Neutrophil (primary cell): ENCODE measurements at regions not wholly inside any gene's neighbourhood (a gene's known extent, or its start where the extent isn't known, plus 50 kb on each side); places are given as distances from the start of the nearest gene placed in this dataset.

Source experiments
- H3K27ac ChIP-seq: fragments of 200-600 bp; sonication (generic); 2 replicates; pipeline ENCODE4 v1.5.1; 2016; ENCODE audit warnings: mild to moderate bottlenecking, moderate library complexity
- H3K27me3 ChIP-seq: fragments of 200-600 bp; sonication (generic); 2 replicates; pipeline ENCODE4 v1.6.0; 2016; ENCODE audit warnings: mild to moderate bottlenecking
- H3K36me3 ChIP-seq: fragments of 200-600 bp; sonication (generic); 2 replicates; pipeline ENCODE4 v1.5.1; 2017
- H3K4me1 ChIP-seq, 2 experiments: fragments of 200-600 bp in 1 of 2; sonication (generic) in 1 of 2; 1 replicate in 1 of 2; 2 replicates in 1 of 2; pipeline versions ENCODE4 v1.5.1 to v1.6.1; 2013 to 2016; ENCODE audit warnings: low read depth in 1 of 2, low read length in 1 of 2, mild to moderate bottlenecking in 1 of 2, moderate library complexity in 1 of 2; ENCODE audit not compliant: control insufficient read depth in 1 of 2, insufficient read depth in 1 of 2
- H3K4me3 ChIP-seq, 2 experiments: fragments of 200-600 bp in 1 of 2; sonication (generic) in 1 of 2; 1 replicate in 1 of 2; 2 replicates in 1 of 2; pipeline ENCODE4 v1.5.1; 2013 to 2016; ENCODE audit warnings: low read depth in 1 of 2, low read length in 1 of 2, mild to moderate bottlenecking in 1 of 2, moderate library complexity in 1 of 2
- H3K9me3 ChIP-seq: fragments of 200-600 bp; sonication (generic); 2 replicates; pipeline ENCODE4 v1.5.1; 2016
- CTCF ChIP-seq: fragments of 200-600 bp; sonication (generic); IDR thresholded peaks from 2 replicates; pipeline ENCODE4 v1.5.1; 2016; ENCODE audit warnings: antibody characterized with exemption

GRCh38 chr9:7710686-7711085, 88.9 kb downstream of the DMAC1 start:
- H3K36me3 ChIP-seq: no peaks in the 10 kb centered on the region
- no peak overlapping the region for H3K27ac ChIP-seq
- H3K27me3 ChIP-seq: no peaks in the 10 kb centered on the region
- H3K9me3 ChIP-seq: no peaks in the 10 kb centered on the region
- no peaks in the 10 kb centered on the region for H3K4me1 ChIP-seq
- no peak for TF ChIP-seq CTCF
- H3K4me3 ChIP-seq: no peak overlapping the region

- H3K27ac ChIP-seq: no peak overlapping the region
- no peaks in the 10 kb centered on the region for H3K9me3 ChIP-seq
- no peak overlapping the region for H3K4me3 ChIP-seq
- no peaks in the 10 kb centered on the region for H3K4me1 ChIP-seq
- no peaks in the 10 kb centered on the region for H3K36me3 ChIP-seq
- TF ChIP-seq CTCF: no peak
- H3K27me3 ChIP-seq: no peaks in the 10 kb centered on the region
Observed at GRCh38 chr9:7707934-7708333, 91.6 kb downstream of the DMAC1 start.

- H3K4me1 ChIP-seq: no peaks in the 10 kb centered on the region
- no peak for TF ChIP-seq CTCF
- no peaks in the 10 kb centered on the region for H3K9me3 ChIP-seq
- no peaks in the 10 kb centered on the region for H3K36me3 ChIP-seq
- no peak overlapping the region for H3K27ac ChIP-seq
- H3K4me3 ChIP-seq: no peak overlapping the region
- H3K27me3 ChIP-seq: no peaks in the 10 kb centered on the region
Observed at GRCh38 chr9:7704543-7704942, 95.0 kb downstream of the DMAC1 start.

GRCh38 chr9:7691909-7692308, 107.7 kb downstream of the DMAC1 start:
- Histone ChIP-seq H3K9me3 (no peaks in the 10 kb centered on the region), H3K27me3 (no peaks in the 10 kb centered on the region), H3K4me3 (no peak overlapping the region), H3K4me1 (peaks cover 0 to 5% of the 10 kb centered on the region in 2 experiments), H3K27ac (no peak overlapping the region), H3K36me3 (no peaks in the 10 kb centered on the region)
- TF ChIP-seq CTCF: no peak

GRCh38 chr9:7690014-7690413, 109.6 kb downstream of the DMAC1 start:
- TF ChIP-seq CTCF: no peak
- Histone ChIP-seq H3K27me3 (no peaks in the 10 kb centered on the region), H3K9me3 (no peaks in the 10 kb centered on the region), H3K4me1 (peaks cover 0 to 5% of the 10 kb centered on the region in 2 experiments), H3K36me3 (no peaks in the 10 kb centered on the region), H3K27ac (no peak overlapping the region), H3K4me3 (no peak overlapping the region)

GRCh38 chr9:7688626-7689025, 111.0 kb downstream of the DMAC1 start:
- no peaks in the 10 kb centered on the region for H3K9me3 ChIP-seq
- H3K27me3 ChIP-seq: no peaks in the 10 kb centered on the region
- H3K27ac ChIP-seq: no peak overlapping the region
- no peaks in the 10 kb centered on the region for H3K36me3 ChIP-seq
- no peak overlapping the region for H3K4me3 ChIP-seq
- no peak for TF ChIP-seq CTCF
- H3K4me1 ChIP-seq: peaks cover 0 to 5% of the 10 kb centered on the region in 2 experiments
